GM12878 (cell line): ENCODE measurements at regions not wholly inside any gene's neighbourhood (a gene's known extent, or its start where the extent isn't known, plus 50 kb on each side); places are given as distances from the start of the nearest gene placed in this dataset.

Source experiments
- ATAC-seq: fragments of 200-7000 bp; cut with Tn5 transposase; 3 replicates; pipeline ENCODE4 v1.9.1; 2020; ENCODE audit warnings: mild to moderate bottlenecking, moderate library complexity
- BruUV-seq: library from RNA; stranded (reverse); fragments of 400-500 nt; replicated peaks from 2 replicates; lab custom pipeline; 2021; lab: Mats Ljungman, UMichigan
- CTCF ChIA-PET: fragments of 300-600 bp; sonication (Branson Sonifier 250); formaldehyde crosslinking; extraction: SDS; loops from one replicate; lab custom pipeline; 2021; ENCODE audit warnings: inconsistent platforms; lab: Yijun Ruan, JAX
- POLR2A ChIA-PET: fragments of 350-600 bp; formaldehyde crosslinking; extraction: SDS; loops from one replicate; lab custom pipeline; 2021; ENCODE audit warnings: inconsistent platforms; lab: Charles Lee
- RAD21 ChIA-PET: fragments of 300-600 bp; sonication (Branson Sonifier 250); formaldehyde crosslinking; loops from one replicate; lab custom pipeline; 2023; ENCODE audit warnings: antibody characterized with exemption; ENCODE audit not compliant: unreplicated experiment; lab: Charles Lee
- SMC1A ChIA-PET: fragments of 300-600 bp; sonication (Branson Sonifier 250); formaldehyde crosslinking; loops from one replicate; lab custom pipeline; 2023; ENCODE audit not compliant: unreplicated experiment, uncharacterized antibody; lab: Charles Lee
- DNase-seq: peaks from one replicate; pipeline ENCODE4 v3.0.0-alpha.2; 2011; ENCODE audit warnings: low read depth, low spot score
- FAIRE-seq: peaks from 3 replicates; lab custom pipeline; 2011; peaks lifted over from hg19 to GRCh38; lab: Jason Lieb, UNC
- H2AFZ ChIP-seq: 2 replicates; pipeline ENCODE4 v1.6.0; 2011; ENCODE audit warnings: low read depth, low read length, control low read depth; ENCODE audit not compliant: control insufficient read depth
- H3K27ac ChIP-seq: 2 replicates; pipeline ENCODE4 v1.5.1; 2011; ENCODE audit warnings: control low read depth; ENCODE audit not compliant: control insufficient read depth, insufficient read depth
- H3K27me3 ChIP-seq, 2 experiments: replicated peaks in 1 of 2; 2 replicates each; pipeline versions ENCODE4 v1.6.0 to v1.6.1; 2011; ENCODE audit warnings: low read length in 1 of 2; ENCODE audit not compliant: control insufficient read depth in 2 of 2, insufficient read depth in 2 of 2
- H3K36me3 ChIP-seq, 2 experiments: 2 replicates each; pipeline ENCODE4 v1.5.1; 2011; ENCODE audit warnings: low read length in 1 of 2; ENCODE audit not compliant: control insufficient read depth in 2 of 2, insufficient read depth in 2 of 2
- H3K4me1 ChIP-seq: 2 replicates; pipeline ENCODE4 v1.6.1; 2011; ENCODE audit warnings: mild to moderate bottlenecking, low read length, moderate library complexity, mixed read lengths; ENCODE audit not compliant: control insufficient read depth, insufficient read depth
- H3K4me2 ChIP-seq: 2 replicates; pipeline ENCODE4 v1.6.0; 2011; ENCODE audit warnings: control low read depth; ENCODE audit not compliant: control insufficient read depth, insufficient read depth
- H3K4me3 ChIP-seq: fragments of 200-600 bp; sonication (generic); 2 replicates; pipeline ENCODE4 v1.5.1; 2016
- H3K79me2 ChIP-seq: 2 replicates; pipeline ENCODE4 v1.6.0; 2011; ENCODE audit warnings: low read length; ENCODE audit not compliant: control insufficient read depth, insufficient read depth
- H3K9ac ChIP-seq: 2 replicates; pipeline ENCODE4 v1.8.0; 2011; ENCODE audit warnings: low read length, control low read depth, mixed read lengths; ENCODE audit not compliant: control insufficient read depth, insufficient read depth
- H3K9me3 ChIP-seq: replicated peaks from 3 replicates; pipeline ENCODE4 v1.5.1; 2011; ENCODE audit warnings: mild to moderate bottlenecking, low read length; ENCODE audit not compliant: control insufficient read depth, insufficient read depth
- H4K20me1 ChIP-seq: 2 replicates; pipeline ENCODE4 v1.6.0; 2011; ENCODE audit not compliant: control insufficient read depth, insufficient read depth
- ATF7 ChIP-seq: fragments of 450-650 bp; IDR thresholded peaks from 2 replicates; pipeline ENCODE4 v1.6.1; 2016; ENCODE audit warnings: low read depth, mild to moderate bottlenecking
- CHD2 ChIP-seq: IDR thresholded peaks from 2 replicates; pipeline ENCODE4 v1.6.1; 2011; ENCODE audit warnings: low read depth, low read length, improper control_type of control experiment, borderline replicate concordance
- EED ChIP-seq: sonication (generic); IDR thresholded peaks from 2 replicates; pipeline ENCODE4 v1.6.1; 2016; ENCODE audit warnings: antibody characterized with exemption, low read depth
- HDGF ChIP-seq: fragments of 450-650 bp; IDR thresholded peaks from 2 replicates; pipeline ENCODE4 v1.6.1; 2016; ENCODE audit warnings: antibody characterized with exemption
- NR2C1 ChIP-seq: fragments of 450-650 bp; IDR thresholded peaks from 2 replicates; pipeline ENCODE4 v1.6.1; 2017; ENCODE audit warnings: antibody characterized with exemption, mild to moderate bottlenecking, moderate library complexity
- RBBP5 ChIP-seq: fragments of 200-600 bp; sonication (generic); conservative IDR thresholded peaks from 2 replicates; pipeline ENCODE4 v1.6.1; 2016
- SMARCA5 ChIP-seq: fragments of 450-650 bp; IDR thresholded peaks from 2 replicates; pipeline ENCODE4 v1.6.1; 2017; ENCODE audit warnings: mild to moderate bottlenecking
- TCF12 ChIP-seq: IDR thresholded peaks from 2 replicates; pipeline ENCODE4 v1.6.1; 2011; ENCODE audit warnings: low read depth, mild to moderate bottlenecking, low read length
- TCF7 ChIP-seq: IDR thresholded peaks from 2 replicates; pipeline ENCODE4 v1.6.1; 2014; ENCODE audit warnings: antibody characterized with exemption, borderline replicate concordance
- ZSCAN29 ChIP-seq: fragments of 450-650 bp; IDR thresholded peaks from 2 replicates; pipeline ENCODE4 v1.6.1; 2017; ENCODE audit warnings: mild to moderate bottlenecking, moderate library complexity
- WGBS: methylation state at CpG from one replicate; pipeline ENCODE4 v1.1.6; 2016; ENCODE audit warnings: low lambda C conversion rate; ENCODE audit not compliant: insufficient replicate concordance, insufficient coverage; ENCODE audit errors: missing lambda C conversion rate; 5-methylcytosine and 5-hydroxymethylcytosine counted together
- in situ Hi-C: fragments of 300-500 bp; cut with MboI; formaldehyde crosslinking; loops from 9 replicates; pipeline ENCODE4 v1.14.3; 2018; ENCODE audit warnings: mixed read lengths
- intact Hi-C: fragments of 100-400 bp; cut with micrococcal nuclease; formaldehyde crosslinking; loops from one replicate; pipeline ENCODE4 v1.14.2; 2022; ENCODE audit not compliant: unreplicated experiment
- TF ChIP-seq, protein P1 (sequence below): IDR thresholded peaks from 2 replicates; pipeline ENCODE4 v1.6.1; 2011; ENCODE audit warnings: low read depth, mild to moderate bottlenecking, low read length, moderate library complexity, borderline replicate concordance; ENCODE audit errors: extremely low read depth
- TF ChIP-seq, protein P2 (sequence below): fragments of 450-650 bp; IDR thresholded peaks from 2 replicates; pipeline ENCODE4 v1.6.1; 2017; ENCODE audit warnings: mild to moderate bottlenecking
- TF ChIP-seq, protein P3 (sequence below): fragments of 450-650 bp; IDR thresholded peaks from 2 replicates; pipeline ENCODE4 v1.6.1; 2017; ENCODE audit warnings: mild to moderate bottlenecking, moderate library complexity

DNA sequence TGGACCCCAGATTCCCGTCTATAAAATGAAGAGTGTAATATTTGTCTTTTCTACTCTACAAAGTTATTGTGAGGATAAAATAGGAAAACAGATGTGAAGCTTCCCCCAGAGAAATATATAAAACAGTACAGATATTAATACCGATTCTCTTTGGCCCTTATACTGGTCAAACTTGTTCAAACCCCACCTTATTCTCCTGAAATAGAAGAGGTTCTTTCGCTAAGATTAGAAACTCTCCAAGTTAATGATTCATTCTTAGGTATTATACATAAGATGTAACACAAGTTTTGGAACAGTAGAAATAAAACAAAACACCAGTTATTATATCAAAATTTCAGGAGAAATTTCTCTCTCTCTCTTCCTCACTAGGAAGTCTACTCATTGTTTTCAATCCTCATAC, 852.4 kb upstream of the ADAMTS5 start:
- H3K27me3 ChIP-seq, result no peaks in the 10 kb centered on the region
- intact Hi-C loops, result no loop called here
- ChIA-PET RAD21 (no interaction called here), CTCF (no interaction called here), SMC1A (no interaction called here), POLR2A (no interaction called here)
- TF ChIP-seq EED, result no peak
- no peak for TF ChIP-seq CHD2
- TF ChIP-seq ATF7, result no peak
- no peak for TF ChIP-seq TCF7
- in situ Hi-C loops, result no loop called here
- H3K9ac ChIP-seq, result no peak overlapping the region
- H4K20me1 ChIP-seq, result no peaks in the 10 kb centered on the region
- no TSS peak for BruUV-seq
- H3K4me1 ChIP-seq, result no peaks in the 10 kb centered on the region
- DNase-seq (no peak), FAIRE-seq (no peak), ATAC-seq (no peak)
- 2% methylated on average over 3 of the region's 3 CpGs for WGBS
- H3K9me3 ChIP-seq, result no peaks in the 10 kb centered on the region
- no peak overlapping the region for H3K4me3 ChIP-seq
- no peak overlapping the region for H3K27ac ChIP-seq
- H3K4me2 ChIP-seq, result no peak overlapping the region
- no peaks in the 10 kb centered on the region for H3K79me2 ChIP-seq
- H3K36me3 ChIP-seq, result no peaks in the 10 kb centered on the region
- H2AFZ ChIP-seq, result no peak overlapping the region

DNA sequence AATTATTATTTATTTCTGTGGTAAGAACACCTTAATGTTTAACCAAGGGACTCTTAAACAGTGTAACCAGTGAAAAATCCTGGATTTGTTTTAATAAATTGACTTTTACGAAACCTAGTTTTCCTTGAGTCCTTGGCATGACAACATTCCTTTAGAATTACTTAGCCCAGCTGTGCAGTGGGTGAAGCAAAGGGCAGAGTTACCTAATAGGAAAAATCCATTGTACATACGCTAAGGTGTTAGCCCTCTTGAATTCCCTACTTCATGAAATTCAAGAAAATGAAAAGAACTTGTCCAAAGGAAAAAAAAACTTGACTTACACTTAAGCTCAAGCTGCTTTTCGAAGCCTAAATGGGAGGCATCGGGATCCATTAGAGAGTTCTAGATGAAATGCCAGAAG, 852.0 kb upstream of the ADAMTS5 start:
- SMC1A ChIA-PET, result no interaction called here
- no peak overlapping the region for H3K9ac ChIP-seq
- H3K27ac ChIP-seq, result no peak overlapping the region
- intact Hi-C loops (no loop called here), in situ Hi-C loops (no loop called here)
- no peaks in the 10 kb centered on the region for H3K79me2 ChIP-seq
- no peaks in the 10 kb centered on the region for H4K20me1 ChIP-seq
- no peak for DNase-seq
- H3K4me3 ChIP-seq, result no peak overlapping the region
- no TSS peak for BruUV-seq
- 36% methylated on average over 4 of the region's 4 CpGs for WGBS
- ATAC-seq, result no peak
- H3K4me2 ChIP-seq, result no peak overlapping the region
- no peaks in the 10 kb centered on the region for H3K9me3 ChIP-seq
- H2AFZ ChIP-seq, result no peak overlapping the region
- H3K27me3 ChIP-seq, result no peaks in the 10 kb centered on the region
- RAD21 ChIA-PET, result no interaction called here
- CTCF ChIA-PET, result no interaction called here
- H3K36me3 ChIP-seq, result no peaks in the 10 kb centered on the region
- H3K4me1 ChIP-seq, result no peaks in the 10 kb centered on the region
- POLR2A ChIA-PET, result no interaction called here
- no peak for FAIRE-seq
- TF ChIP-seq, protein P1, sequence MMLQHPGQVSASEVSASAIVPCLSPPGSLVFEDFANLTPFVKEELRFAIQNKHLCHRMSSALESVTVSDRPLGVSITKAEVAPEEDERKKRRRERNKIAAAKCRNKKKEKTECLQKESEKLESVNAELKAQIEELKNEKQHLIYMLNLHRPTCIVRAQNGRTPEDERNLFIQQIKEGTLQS, result no peak
- TF ChIP-seq NR2C1 (no peak), ZSCAN29 (no peak), HDGF (no peak), SMARCA5 (no peak), RBBP5 (no peak), TCF12 (no peak)
- TF ChIP-seq, protein P2, sequence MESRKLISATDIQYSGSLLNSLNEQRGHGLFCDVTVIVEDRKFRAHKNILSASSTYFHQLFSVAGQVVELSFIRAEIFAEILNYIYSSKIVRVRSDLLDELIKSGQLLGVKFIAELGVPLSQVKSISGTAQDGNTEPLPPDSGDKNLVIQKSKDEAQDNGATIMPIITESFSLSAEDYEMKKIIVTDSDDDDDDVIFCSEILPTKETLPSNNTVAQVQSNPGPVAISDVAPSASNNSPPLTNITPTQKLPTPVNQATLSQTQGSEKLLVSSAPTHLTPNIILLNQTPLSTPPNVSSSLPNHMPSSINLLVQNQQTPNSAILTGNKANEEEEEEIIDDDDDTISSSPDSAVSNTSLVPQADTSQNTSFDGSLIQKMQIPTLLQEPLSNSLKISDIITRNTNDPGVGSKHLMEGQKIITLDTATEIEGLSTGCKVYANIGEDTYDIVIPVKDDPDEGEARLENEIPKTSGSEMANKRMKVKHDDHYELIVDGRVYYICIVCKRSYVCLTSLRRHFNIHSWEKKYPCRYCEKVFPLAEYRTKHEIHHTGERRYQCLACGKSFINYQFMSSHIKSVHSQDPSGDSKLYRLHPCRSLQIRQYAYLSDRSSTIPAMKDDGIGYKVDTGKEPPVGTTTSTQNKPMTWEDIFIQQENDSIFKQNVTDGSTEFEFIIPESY, result no peak
- TF ChIP-seq, protein P3, sequence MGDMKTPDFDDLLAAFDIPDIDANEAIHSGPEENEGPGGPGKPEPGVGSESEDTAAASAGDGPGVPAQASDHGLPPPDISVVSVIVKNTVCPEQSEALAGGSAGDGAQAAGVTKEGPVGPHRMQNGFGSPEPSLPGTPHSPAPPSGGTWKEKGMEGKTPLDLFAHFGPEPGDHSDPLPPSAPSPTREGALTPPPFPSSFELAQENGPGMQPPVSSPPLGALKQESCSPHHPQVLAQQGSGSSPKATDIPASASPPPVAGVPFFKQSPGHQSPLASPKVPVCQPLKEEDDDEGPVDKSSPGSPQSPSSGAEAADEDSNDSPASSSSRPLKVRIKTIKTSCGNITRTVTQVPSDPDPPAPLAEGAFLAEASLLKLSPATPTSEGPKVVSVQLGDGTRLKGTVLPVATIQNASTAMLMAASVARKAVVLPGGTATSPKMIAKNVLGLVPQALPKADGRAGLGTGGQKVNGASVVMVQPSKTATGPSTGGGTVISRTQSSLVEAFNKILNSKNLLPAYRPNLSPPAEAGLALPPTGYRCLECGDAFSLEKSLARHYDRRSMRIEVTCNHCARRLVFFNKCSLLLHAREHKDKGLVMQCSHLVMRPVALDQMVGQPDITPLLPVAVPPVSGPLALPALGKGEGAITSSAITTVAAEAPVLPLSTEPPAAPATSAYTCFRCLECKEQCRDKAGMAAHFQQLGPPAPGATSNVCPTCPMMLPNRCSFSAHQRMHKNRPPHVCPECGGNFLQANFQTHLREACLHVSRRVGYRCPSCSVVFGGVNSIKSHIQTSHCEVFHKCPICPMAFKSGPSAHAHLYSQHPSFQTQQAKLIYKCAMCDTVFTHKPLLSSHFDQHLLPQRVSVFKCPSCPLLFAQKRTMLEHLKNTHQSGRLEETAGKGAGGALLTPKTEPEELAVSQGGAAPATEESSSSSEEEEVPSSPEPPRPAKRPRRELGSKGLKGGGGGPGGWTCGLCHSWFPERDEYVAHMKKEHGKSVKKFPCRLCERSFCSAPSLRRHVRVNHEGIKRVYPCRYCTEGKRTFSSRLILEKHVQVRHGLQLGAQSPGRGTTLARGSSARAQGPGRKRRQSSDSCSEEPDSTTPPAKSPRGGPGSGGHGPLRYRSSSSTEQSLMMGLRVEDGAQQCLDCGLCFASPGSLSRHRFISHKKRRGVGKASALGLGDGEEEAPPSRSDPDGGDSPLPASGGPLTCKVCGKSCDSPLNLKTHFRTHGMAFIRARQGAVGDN, result no peak
